PC-3 (cell line): ENCODE measurements at regions not wholly inside any gene's neighbourhood (a gene's known extent, or its start where the extent isn't known, plus 50 kb on each side); places are given as distances from the start of the nearest gene placed in this dataset.

Experiments
- ATAC-seq: fragments of 200-7000 bp; cut with Tn5 transposase; 2 replicates; pipeline ENCODE4 v1.9.1; 2020; ENCODE audit warnings: mild to moderate bottlenecking, moderate library complexity
- BruUV-seq: library from RNA; stranded (reverse); fragments of 400-500 nt; replicated peaks from 2 replicates; lab custom pipeline; 2021; lab: Mats Ljungman, UMichigan
- CTCF ChIA-PET: fragments of 300-600 bp; sonication (Branson Sonifier 250); formaldehyde crosslinking; loops from one replicate; lab custom pipeline; 2022; ENCODE audit warnings: antibody characterized with exemption; lab: Charles Lee
- POLR2A ChIA-PET: fragments of 300-600 bp; sonication (Branson Sonifier 250); formaldehyde crosslinking; loops from one replicate; lab custom pipeline; 2022; ENCODE audit warnings: antibody characterized with exemption; ENCODE audit not compliant: unreplicated experiment; lab: Charles Lee
- DNase-seq: peaks from one replicate; pipeline ENCODE4 v3.0.0-alpha.2; 2015
- H2AFZ ChIP-seq: fragments of 300-600 bp; sonication (generic); 2 replicates; pipeline ENCODE4 v1.6.0; 2016; ENCODE audit warnings: antibody characterized with exemption, low read length
- H3F3A ChIP-seq: fragments of 300-600 bp; sonication (generic); one replicate; pipeline ENCODE4 v1.6.0; 2017; ENCODE audit warnings: antibody characterized with exemption, low read length, control low read depth, mild to moderate bottlenecking; ENCODE audit not compliant: unreplicated experiment
- H3K27ac ChIP-seq: fragments of 300-600 bp; sonication (generic); 2 replicates; pipeline ENCODE4 v1.5.1; 2016; ENCODE audit warnings: mild to moderate bottlenecking, low read length
- H3K27me3 ChIP-seq: fragments of 300-600 bp; sonication (generic); 2 replicates; pipeline ENCODE4 v1.6.1; 2016; ENCODE audit warnings: low read length, mixed read lengths
- H3K36me3 ChIP-seq: fragments of 300-600 bp; sonication (generic); 2 replicates; pipeline ENCODE4 v1.6.1; 2016; ENCODE audit warnings: low read depth, mixed run types, low read length, mixed read lengths
- H3K4me1 ChIP-seq: fragments of 300-600 bp; sonication (generic); 2 replicates; pipeline ENCODE4 v1.5.1; 2016; ENCODE audit warnings: low read length; ENCODE audit not compliant: insufficient read depth
- H3K4me2 ChIP-seq: fragments of 300-600 bp; sonication (generic); 2 replicates; pipeline ENCODE4 v1.6.0; 2016; ENCODE audit warnings: low read length
- H3K4me3 ChIP-seq: fragments of 300-600 bp; sonication (generic); 2 replicates; pipeline ENCODE4 v1.5.1; 2016; ENCODE audit warnings: mild to moderate bottlenecking, low read length, mixed read lengths
- H3K79me2 ChIP-seq: fragments of 300-600 bp; sonication (generic); 2 replicates; pipeline ENCODE4 v1.6.1; 2017; ENCODE audit warnings: low read length, mixed read lengths
- H3K9ac ChIP-seq: fragments of 300-600 bp; sonication (generic); 2 replicates; pipeline ENCODE4 v1.6.0; 2016; ENCODE audit warnings: mild to moderate bottlenecking, low read length
- H3K9me2 ChIP-seq: fragments of 300-600 bp; sonication (generic); replicated peaks from 2 replicates; pipeline ENCODE4 v1.6.1; 2016; ENCODE audit warnings: mixed run types, low read length, mixed read lengths
- H3K9me3 ChIP-seq: fragments of 300-600 bp; sonication (generic); 2 replicates; pipeline ENCODE4 v1.6.1; 2016; ENCODE audit warnings: low read length, mixed read lengths
- H4K20me1 ChIP-seq: fragments of 300-600 bp; sonication (generic); 2 replicates; pipeline ENCODE4 v1.6.1; 2016; ENCODE audit warnings: low read length, mixed read lengths
- EZH2 ChIP-seq: fragments of 300-600 bp; sonication (generic); IDR thresholded peaks from one replicate; pipeline ENCODE4 v1.6.1; 2017; ENCODE audit warnings: antibody characterized with exemption, mild to moderate bottlenecking, low read length; ENCODE audit not compliant: unreplicated experiment
- EZH2phosphoT487 ChIP-seq: fragments of 300-600 bp; sonication (generic); IDR thresholded peaks from 2 replicates; pipeline ENCODE4 v1.6.1; 2018; ENCODE audit warnings: mild to moderate bottlenecking, antibody characterized with exemption, low read length, borderline replicate concordance
- intact Hi-C: fragments of 100-400 bp; cut with micrococcal nuclease; formaldehyde crosslinking; loops from 2 replicates; pipeline ENCODE4 v1.9.0; 2023
- TF ChIP-seq, protein P1 (sequence below): fragments of 300-600 bp; sonication (generic); conservative IDR thresholded peaks from 2 replicates; pipeline ENCODE4 v1.5.1; 2017; ENCODE audit warnings: antibody characterized with exemption, low read depth, mild to moderate bottlenecking, low read length

GRCh38 chr13:111564606-111565005, 244.2 kb downstream of the TEX29 start:
- Histone ChIP-seq H3K9me2 (no peaks in the 10 kb centered on the region), H3K4me3 (no peak overlapping the region), H3F3A (no peaks in the 10 kb centered on the region), H3K27me3 (peaks cover 42% of the 10 kb centered on the region), H4K20me1 (no peaks in the 10 kb centered on the region), H3K9me3 (no peaks in the 10 kb centered on the region), H3K36me3 (no peaks in the 10 kb centered on the region), H3K27ac (no peak overlapping the region), H3K79me2 (no peaks in the 10 kb centered on the region), H3K9ac (no peak overlapping the region), H2AFZ (no peak overlapping the region), H3K4me1 (no peaks in the 10 kb centered on the region), H3K4me2 (no peak overlapping the region)
- DNase-seq (no peak), ATAC-seq (no peak)
- intact Hi-C loops, result no loop called here
- TF ChIP-seq EZH2phosphoT487 (no peak), EZH2 (no peak)
- TF ChIP-seq, protein P1, sequence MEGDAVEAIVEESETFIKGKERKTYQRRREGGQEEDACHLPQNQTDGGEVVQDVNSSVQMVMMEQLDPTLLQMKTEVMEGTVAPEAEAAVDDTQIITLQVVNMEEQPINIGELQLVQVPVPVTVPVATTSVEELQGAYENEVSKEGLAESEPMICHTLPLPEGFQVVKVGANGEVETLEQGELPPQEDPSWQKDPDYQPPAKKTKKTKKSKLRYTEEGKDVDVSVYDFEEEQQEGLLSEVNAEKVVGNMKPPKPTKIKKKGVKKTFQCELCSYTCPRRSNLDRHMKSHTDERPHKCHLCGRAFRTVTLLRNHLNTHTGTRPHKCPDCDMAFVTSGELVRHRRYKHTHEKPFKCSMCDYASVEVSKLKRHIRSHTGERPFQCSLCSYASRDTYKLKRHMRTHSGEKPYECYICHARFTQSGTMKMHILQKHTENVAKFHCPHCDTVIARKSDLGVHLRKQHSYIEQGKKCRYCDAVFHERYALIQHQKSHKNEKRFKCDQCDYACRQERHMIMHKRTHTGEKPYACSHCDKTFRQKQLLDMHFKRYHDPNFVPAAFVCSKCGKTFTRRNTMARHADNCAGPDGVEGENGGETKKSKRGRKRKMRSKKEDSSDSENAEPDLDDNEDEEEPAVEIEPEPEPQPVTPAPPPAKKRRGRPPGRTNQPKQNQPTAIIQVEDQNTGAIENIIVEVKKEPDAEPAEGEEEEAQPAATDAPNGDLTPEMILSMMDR, result no peak
- POLR2A ChIA-PET, result no interaction called here
- no TSS peak for BruUV-seq
- CTCF ChIA-PET, result no interaction called here

DNA sequence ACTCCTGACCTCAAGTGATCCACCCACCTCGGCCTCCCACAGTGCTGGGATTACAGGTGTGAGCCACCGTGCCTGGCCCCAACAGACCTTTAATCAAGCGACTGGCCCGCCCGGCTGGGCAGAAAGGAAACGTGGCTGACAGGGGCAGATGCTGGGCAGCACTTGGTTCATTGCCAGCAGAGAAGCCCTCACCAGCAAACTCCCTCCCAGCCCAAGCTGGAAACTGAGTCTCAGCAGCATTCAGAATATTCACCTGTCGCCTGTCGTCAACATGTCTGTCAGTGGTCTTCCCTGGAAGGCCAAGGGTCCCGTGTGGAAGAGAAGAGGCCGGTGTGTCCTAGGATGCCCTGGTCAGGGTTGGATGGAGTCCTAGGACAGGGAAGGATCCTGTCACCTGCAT, 245.0 kb downstream of the TEX29 start:
- ChIA-PET POLR2A (no interaction called here), CTCF (no interaction called here)
- H3F3A ChIP-seq, result no peaks in the 10 kb centered on the region
- no peaks in the 10 kb centered on the region for H3K4me1 ChIP-seq
- no peak for TF ChIP-seq EZH2
- no peak for TF ChIP-seq EZH2phosphoT487
- TF ChIP-seq, protein P1, result no peak
- no peaks in the 10 kb centered on the region for H3K79me2 ChIP-seq
- no peaks in the 10 kb centered on the region for H3K36me3 ChIP-seq
- no peak overlapping the region for H3K9ac ChIP-seq
- no peak overlapping the region for H3K27ac ChIP-seq
- intact Hi-C loops, result no loop called here
- no peak overlapping the region for H3K4me3 ChIP-seq
- BruUV-seq, result no TSS peak
- no peak for DNase-seq
- H3K9me3 ChIP-seq, result no peaks in the 10 kb centered on the region
- no peak for ATAC-seq
- H2AFZ ChIP-seq, result no peak overlapping the region
- peaks cover 34% of the 10 kb centered on the region for H3K27me3 ChIP-seq
- H4K20me1 ChIP-seq, result no peaks in the 10 kb centered on the region
- H3K9me2 ChIP-seq, result no peaks in the 10 kb centered on the region
- no peak overlapping the region for H3K4me2 ChIP-seq

- ChIA-PET CTCF (no interaction called here), POLR2A (no interaction called here)
- Histone ChIP-seq H3K4me3 (no peak overlapping the region), H3F3A (no peaks in the 10 kb centered on the region), H3K4me2 (no peak overlapping the region), H3K9me3 (no peaks in the 10 kb centered on the region), H4K20me1 (no peaks in the 10 kb centered on the region), H3K27ac (no peak overlapping the region), H3K36me3 (no peaks in the 10 kb centered on the region), H3K9me2 (no peaks in the 10 kb centered on the region), H3K27me3 (peaks cover 23% of the 10 kb centered on the region), H3K79me2 (no peaks in the 10 kb centered on the region), H3K4me1 (no peaks in the 10 kb centered on the region), H2AFZ (no peak overlapping the region), H3K9ac (no peak overlapping the region)
- no peak for ATAC-seq
- BruUV-seq, result no TSS peak
- intact Hi-C loops, result no loop called here
- TF ChIP-seq EZH2 (no peak), EZH2phosphoT487 (no peak)
- TF ChIP-seq, protein P1, result no peak
- DNase-seq, result no peak
Observed at GRCh38 chr13:111566567-111566966, 246.1 kb downstream of the TEX29 start.
